ENCODE measurements at regions not wholly inside any gene's neighbourhood (a gene's known extent, or its start where the extent isn't known, plus 50 kb on each side); places are given as distances from the start of the nearest gene placed in this dataset.

DNA sequence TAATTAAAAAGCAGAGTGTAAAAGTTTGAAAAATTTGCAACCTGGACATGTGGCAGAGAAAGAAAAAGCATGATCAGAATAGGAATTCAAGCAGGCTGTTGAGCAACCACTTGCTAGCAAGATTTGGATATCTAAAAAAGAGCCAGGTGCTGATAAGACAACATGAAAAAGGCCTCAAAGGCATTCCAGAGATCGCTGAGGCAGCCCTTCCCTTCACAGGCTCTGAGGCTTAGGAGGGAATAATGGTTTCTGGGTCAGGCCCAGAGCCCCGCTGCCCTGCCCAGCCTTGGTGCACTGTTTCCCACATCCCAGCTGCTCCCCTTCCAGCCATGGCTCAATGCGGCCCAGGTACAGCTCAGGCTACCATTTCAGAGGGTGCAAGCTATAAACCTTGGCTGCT is 64.1 kb upstream of the EEPD1 start:
- Histone ChIP-seq H3K36me3 (ENCODE audit: control insufficient read depth, low read length) (no peaks in the 10 kb centered on the region), H3K27ac (ENCODE audit: low read depth, low read length) (no peak overlapping the region), H3K9me3 (ENCODE audit: control insufficient read depth, insufficient read depth, low read length) (peaks cover 18% of the 10 kb centered on the region; the same call in 1 of the 2 replicates), H3K4me1 (ENCODE audit: control insufficient read depth, low read length) (peaks cover 5% of the 10 kb centered on the region), H3F3A (ENCODE audit: control insufficient read depth, insufficient read depth) (no peaks in the 10 kb centered on the region), H3K79me2 (ENCODE audit: control insufficient read depth, low read length) (no peaks in the 10 kb centered on the region), H3K27me3 (ENCODE audit: control insufficient read depth, low read length) (no peaks in the 10 kb centered on the region), H3K4me3 (ENCODE audit: low read length) (no peak overlapping the region), H4K20me1 (ENCODE audit: control insufficient read depth, insufficient read depth, low read depth, low read length) (no peaks in the 10 kb centered on the region), H3K4me2 (ENCODE audit: low read length) (no peak overlapping the region), H3K9me2 (replicated peaks; ENCODE audit: control insufficient read depth, low read length) (no peaks in the 10 kb centered on the region)
- TF ChIP-seq, protein P1, sequence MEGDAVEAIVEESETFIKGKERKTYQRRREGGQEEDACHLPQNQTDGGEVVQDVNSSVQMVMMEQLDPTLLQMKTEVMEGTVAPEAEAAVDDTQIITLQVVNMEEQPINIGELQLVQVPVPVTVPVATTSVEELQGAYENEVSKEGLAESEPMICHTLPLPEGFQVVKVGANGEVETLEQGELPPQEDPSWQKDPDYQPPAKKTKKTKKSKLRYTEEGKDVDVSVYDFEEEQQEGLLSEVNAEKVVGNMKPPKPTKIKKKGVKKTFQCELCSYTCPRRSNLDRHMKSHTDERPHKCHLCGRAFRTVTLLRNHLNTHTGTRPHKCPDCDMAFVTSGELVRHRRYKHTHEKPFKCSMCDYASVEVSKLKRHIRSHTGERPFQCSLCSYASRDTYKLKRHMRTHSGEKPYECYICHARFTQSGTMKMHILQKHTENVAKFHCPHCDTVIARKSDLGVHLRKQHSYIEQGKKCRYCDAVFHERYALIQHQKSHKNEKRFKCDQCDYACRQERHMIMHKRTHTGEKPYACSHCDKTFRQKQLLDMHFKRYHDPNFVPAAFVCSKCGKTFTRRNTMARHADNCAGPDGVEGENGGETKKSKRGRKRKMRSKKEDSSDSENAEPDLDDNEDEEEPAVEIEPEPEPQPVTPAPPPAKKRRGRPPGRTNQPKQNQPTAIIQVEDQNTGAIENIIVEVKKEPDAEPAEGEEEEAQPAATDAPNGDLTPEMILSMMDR (IDR thresholded peaks at IDR 0.05; ENCODE audit: low read depth, low read length, poor library complexity, severe bottlenecking), result no peak
- no peak for TF ChIP-seq EZH2phosphoT487 (IDR thresholded peaks at IDR 0.05; ENCODE audit: borderline replicate concordance, low read length)

GRCh38 chr7:36090976-36091873 is 61.8 kb upstream of the EEPD1 start:
- no peak overlapping the region for H3K4me2 ChIP-seq (ENCODE audit: low read length)
- no peaks in the 10 kb centered on the region for H4K20me1 ChIP-seq (ENCODE audit: control insufficient read depth, insufficient read depth, low read depth, low read length)
- no peaks in the 10 kb centered on the region for H3K79me2 ChIP-seq (ENCODE audit: control insufficient read depth, low read length)
- no peaks in the 10 kb centered on the region for H3K27me3 ChIP-seq (ENCODE audit: control insufficient read depth, low read length)
- no peaks in the 10 kb centered on the region for H3F3A ChIP-seq (ENCODE audit: control insufficient read depth, insufficient read depth)
- TF ChIP-seq EZH2phosphoT487 (IDR thresholded peaks at IDR 0.05; ENCODE audit: borderline replicate concordance, low read length), result no peak
- TF ChIP-seq, protein P1 (IDR thresholded peaks at IDR 0.05; ENCODE audit: low read depth, low read length, poor library complexity, severe bottlenecking), result no peak
- H3K27ac ChIP-seq (ENCODE audit: low read depth, low read length), result no peak overlapping the region
- no peaks in the 10 kb centered on the region for H3K36me3 ChIP-seq (ENCODE audit: control insufficient read depth, low read length)
- H3K9me2 ChIP-seq (replicated peaks; ENCODE audit: control insufficient read depth, low read length), result no peaks in the 10 kb centered on the region
- H3K4me1 ChIP-seq (ENCODE audit: control insufficient read depth, low read length), result peaks cover 5% of the 10 kb centered on the region
- no peak overlapping the region for H3K4me3 ChIP-seq (ENCODE audit: low read length)
- H3K9me3 ChIP-seq (ENCODE audit: control insufficient read depth, insufficient read depth, low read length), result peaks cover 18% of the 10 kb centered on the region; the same call in 1 of the 2 replicates

DNA sequence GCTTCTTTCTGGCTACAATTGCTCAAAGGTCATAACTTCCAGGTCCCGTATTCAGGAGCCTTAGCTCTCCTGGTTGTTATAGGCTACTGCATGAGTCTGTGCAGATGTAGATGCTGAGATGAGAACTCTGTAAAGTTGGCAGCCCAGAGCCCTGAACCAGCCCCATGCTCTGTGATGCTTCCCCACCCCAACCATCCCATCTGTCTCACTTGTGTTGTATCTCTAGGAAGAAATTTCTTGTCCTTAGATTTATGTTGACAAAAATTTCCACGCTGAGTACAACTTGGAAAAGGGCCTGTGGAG is 61.2 kb upstream of the EEPD1 start:
- Histone ChIP-seq H3K79me2 (ENCODE audit: control insufficient read depth, low read length) (no peaks in the 10 kb centered on the region), H3K4me2 (ENCODE audit: low read length) (no peak overlapping the region), H3F3A (ENCODE audit: control insufficient read depth, insufficient read depth) (no peaks in the 10 kb centered on the region), H3K4me3 (ENCODE audit: low read length) (no peak overlapping the region), H4K20me1 (ENCODE audit: control insufficient read depth, insufficient read depth, low read depth, low read length) (no peaks in the 10 kb centered on the region), H3K9me2 (replicated peaks; ENCODE audit: control insufficient read depth, low read length) (no peaks in the 10 kb centered on the region), H3K36me3 (ENCODE audit: control insufficient read depth, low read length) (no peaks in the 10 kb centered on the region), H3K9me3 (ENCODE audit: control insufficient read depth, insufficient read depth, low read length) (peaks cover 18% of the 10 kb centered on the region; the same call in 1 of the 2 replicates), H3K27me3 (ENCODE audit: control insufficient read depth, low read length) (no peaks in the 10 kb centered on the region), H3K4me1 (ENCODE audit: control insufficient read depth, low read length) (peaks cover 5% of the 10 kb centered on the region), H3K27ac (ENCODE audit: low read depth, low read length) (no peak overlapping the region)
- TF ChIP-seq, protein P1 (IDR thresholded peaks at IDR 0.05; ENCODE audit: low read depth, low read length, poor library complexity, severe bottlenecking), result no peak

All from DOHH2 (cell line).